Astrocyte of the cerebellum (primary cell): ENCODE measurements at regions not wholly inside any gene's neighbourhood (a gene's known extent, or its start where the extent isn't known, plus 50 kb on each side); places are given as distances from the start of the nearest gene placed in this dataset.
A peak's percentile ranks its signal among the peaks of the same experiment; 100 is the strongest.

ENCODE experiments used
- DNase-seq: peaks from one replicate; pipeline ENCODE4 v3.0.0-alpha.2; 2011; ENCODE audit warnings: low read depth
- H3K4me3 ChIP-seq: 2 replicates; pipeline ENCODE4 v1.5.1; 2011; ENCODE audit warnings: mild to moderate bottlenecking, low read depth, low read length, moderate library complexity
- in situ Hi-C: cut with HindIII; loops from 2 replicates; pipeline ENCODE4 v1.10.0; 2017; ENCODE audit warnings: low sequenced_read_pairs
- TF ChIP-seq, protein P1 (sequence below): IDR thresholded peaks from 2 replicates; pipeline ENCODE4 v1.5.1; 2012; ENCODE audit warnings: low read length, low read depth, moderate library complexity, mild to moderate bottlenecking; ENCODE audit errors: missing control alignments

DNA sequence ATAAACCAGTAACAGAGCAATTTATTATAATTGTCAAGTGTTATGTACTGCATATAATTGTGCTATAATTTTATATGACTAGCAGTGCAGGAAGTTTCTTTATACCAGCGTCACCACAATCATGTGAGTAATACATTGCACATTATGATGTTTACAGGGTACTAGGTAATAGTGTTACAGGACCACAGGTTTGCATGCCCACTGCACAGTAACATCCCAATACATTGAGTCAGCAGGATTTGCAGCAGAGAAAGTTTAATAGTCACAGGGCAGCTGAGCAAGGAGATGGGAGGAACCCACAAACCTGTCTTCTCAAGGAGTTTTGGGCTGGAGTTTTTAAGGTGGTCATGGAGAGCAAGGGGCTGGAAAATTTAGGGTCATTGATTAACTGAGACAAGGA, 1042.9 kb upstream of the ACVR2A start:
- no peak for DNase-seq
- TF ChIP-seq, protein P1, sequence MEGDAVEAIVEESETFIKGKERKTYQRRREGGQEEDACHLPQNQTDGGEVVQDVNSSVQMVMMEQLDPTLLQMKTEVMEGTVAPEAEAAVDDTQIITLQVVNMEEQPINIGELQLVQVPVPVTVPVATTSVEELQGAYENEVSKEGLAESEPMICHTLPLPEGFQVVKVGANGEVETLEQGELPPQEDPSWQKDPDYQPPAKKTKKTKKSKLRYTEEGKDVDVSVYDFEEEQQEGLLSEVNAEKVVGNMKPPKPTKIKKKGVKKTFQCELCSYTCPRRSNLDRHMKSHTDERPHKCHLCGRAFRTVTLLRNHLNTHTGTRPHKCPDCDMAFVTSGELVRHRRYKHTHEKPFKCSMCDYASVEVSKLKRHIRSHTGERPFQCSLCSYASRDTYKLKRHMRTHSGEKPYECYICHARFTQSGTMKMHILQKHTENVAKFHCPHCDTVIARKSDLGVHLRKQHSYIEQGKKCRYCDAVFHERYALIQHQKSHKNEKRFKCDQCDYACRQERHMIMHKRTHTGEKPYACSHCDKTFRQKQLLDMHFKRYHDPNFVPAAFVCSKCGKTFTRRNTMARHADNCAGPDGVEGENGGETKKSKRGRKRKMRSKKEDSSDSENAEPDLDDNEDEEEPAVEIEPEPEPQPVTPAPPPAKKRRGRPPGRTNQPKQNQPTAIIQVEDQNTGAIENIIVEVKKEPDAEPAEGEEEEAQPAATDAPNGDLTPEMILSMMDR: no peak
- no peak overlapping the region for H3K4me3 ChIP-seq
- in situ Hi-C loops: no loop called here

DNA sequence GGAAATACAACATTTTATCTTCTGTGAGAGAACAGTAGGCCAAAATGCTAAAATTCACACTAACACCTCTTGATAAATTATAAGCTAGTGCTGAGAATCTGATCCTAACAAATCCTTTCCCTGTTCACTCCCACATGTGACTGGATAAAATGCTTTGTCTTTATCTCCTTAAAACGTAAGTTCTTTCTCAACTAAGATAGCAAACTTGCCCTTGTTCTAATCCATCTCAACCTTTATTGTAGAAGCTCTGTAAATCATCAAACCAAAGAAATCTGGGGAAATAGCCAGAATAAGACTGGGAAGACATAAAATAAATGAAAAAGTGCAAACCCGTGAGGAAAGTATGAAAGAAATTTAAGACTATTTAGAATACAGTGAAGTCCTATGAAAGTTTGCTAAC, 1058.4 kb upstream of the ACVR2A start:
- TF ChIP-seq, protein P1: no peak
- in situ Hi-C loops: no loop called here
- no peak for DNase-seq
- H3K4me3 ChIP-seq: no peak overlapping the region

DNA sequence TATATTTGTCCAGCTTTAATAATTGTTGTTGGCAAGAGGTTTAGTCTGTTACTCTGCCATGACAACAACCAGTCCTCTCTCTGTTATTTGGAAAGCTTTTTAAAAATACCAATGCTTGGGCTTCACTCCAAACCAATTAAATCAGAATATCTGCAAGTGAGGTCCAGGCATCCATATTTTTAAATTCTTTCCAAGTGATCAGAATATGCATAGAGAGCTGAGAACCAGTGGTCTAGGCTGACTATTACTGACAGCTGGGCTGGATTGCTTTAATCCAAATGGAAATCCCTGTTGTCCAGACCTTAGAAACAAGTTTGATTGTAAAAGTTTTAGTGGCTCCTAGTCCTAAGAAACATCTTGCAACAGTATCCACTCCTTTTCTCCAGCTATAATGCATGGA, 1059.7 kb upstream of the ACVR2A start:
- TF ChIP-seq, protein P1: no peak
- in situ Hi-C loops: no loop called here
- peak; percentile 4 for DNase-seq
- H3K4me3 ChIP-seq: no peak overlapping the region

DNA sequence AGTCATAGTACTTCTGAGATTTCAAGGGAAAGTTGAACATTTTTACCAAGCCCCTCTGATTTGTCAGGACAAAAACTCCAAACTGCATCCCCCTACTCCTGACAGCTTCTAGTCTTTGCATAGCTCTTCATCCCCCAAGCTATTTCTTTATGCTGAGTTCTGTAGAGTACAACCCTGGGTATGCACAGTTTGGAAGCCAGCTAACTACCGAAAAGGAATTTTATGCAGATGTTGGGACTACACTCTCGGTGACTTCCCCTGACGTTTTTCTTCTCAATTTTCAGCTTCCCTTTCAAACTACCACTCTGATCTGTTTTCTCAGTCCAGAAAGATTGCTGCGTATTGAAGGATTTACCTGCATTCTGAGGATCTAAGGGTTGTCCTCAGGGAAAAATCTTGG, 1060.2 kb upstream of the ACVR2A start:
- in situ Hi-C loops: no loop called here
- no peak for DNase-seq
- TF ChIP-seq, protein P1: no peak
- H3K4me3 ChIP-seq: no peak overlapping the region

GRCh38 chr2:146777181-146777580, 1067.6 kb upstream of the ACVR2A start:
- no peak for DNase-seq
- TF ChIP-seq, protein P1: no peak
- H3K4me3 ChIP-seq: no peak overlapping the region
- in situ Hi-C loops: no loop called here

DNA sequence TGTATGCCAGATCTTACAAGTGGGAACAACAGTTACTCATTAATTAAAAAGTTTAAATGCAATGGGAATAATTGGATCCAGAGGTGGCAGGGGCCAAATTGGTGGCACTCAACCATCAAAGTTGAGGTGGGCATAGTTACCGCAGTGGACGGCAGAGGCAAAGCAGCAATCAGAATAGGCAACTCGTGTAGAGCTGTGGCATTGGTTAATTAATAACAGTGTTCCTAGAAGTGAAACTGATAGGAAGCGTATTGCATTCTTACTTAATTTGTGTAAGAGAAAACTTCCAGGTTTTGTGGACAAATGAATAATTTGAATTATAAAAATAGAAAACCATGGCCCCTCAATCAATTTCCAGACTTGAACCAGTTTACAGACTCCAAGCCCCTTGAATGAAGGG, 1068.2 kb upstream of the ACVR2A start:
- no peak for DNase-seq
- TF ChIP-seq, protein P1: no peak
- in situ Hi-C loops: no loop called here
- no peak overlapping the region for H3K4me3 ChIP-seq

DNA sequence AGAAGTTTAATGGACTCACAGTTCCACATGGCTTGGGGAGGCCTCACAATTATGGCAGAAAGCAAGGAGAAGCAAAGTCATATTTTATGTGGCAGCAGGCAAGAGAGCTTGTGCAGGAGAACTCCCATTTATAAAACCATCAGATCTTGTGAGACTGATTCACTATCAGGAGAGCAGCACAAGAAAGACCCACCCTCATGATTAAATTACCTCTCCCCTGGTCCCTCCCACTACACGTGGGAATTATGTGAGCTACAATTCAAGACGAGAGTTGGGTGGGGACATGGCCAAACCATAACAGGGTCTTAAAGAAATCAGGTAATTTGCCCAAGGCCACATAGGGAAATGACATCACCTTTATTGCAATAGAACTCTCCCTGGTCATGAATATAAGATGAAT, 1073.3 kb upstream of the ACVR2A start:
- in situ Hi-C loops: no loop called here
- TF ChIP-seq, protein P1: no peak
- H3K4me3 ChIP-seq: no peak overlapping the region
- DNase-seq: no peak
